ENCODE measurements at regions not wholly inside any gene's neighbourhood (a gene's known extent, or its start where the extent isn't known, plus 50 kb on each side); places are given as distances from the start of the nearest gene placed in this dataset.
"Not testable (repeated sequence)": the region's sequence is repeated elsewhere in the genome, so short reads cannot be mapped to it uniquely, and the experiment has no call there.

DNA sequence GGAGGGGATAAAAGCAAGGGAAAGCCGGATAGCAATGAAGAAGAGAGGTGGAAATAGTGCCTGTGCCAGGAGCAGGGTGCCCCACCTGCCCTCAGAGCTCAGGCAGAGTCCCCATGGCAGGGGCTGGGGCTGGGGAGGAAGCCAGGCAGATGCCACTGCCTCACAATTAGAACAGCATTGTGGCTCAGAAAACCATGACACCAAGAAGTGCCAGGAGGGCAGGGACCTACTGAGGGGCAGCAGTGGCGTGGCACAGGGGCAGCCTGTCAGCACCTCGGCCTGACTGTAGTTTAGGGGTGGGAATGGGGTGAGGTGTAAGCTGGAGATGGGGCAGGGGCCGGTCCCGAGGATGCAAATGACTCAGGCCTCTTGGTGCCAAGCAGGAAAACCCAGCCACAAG is 532.1 kb upstream of the B3GAT1 start:
- DNase-seq (ENCODE audit: low read depth in 2 of 2): no peak

DNA sequence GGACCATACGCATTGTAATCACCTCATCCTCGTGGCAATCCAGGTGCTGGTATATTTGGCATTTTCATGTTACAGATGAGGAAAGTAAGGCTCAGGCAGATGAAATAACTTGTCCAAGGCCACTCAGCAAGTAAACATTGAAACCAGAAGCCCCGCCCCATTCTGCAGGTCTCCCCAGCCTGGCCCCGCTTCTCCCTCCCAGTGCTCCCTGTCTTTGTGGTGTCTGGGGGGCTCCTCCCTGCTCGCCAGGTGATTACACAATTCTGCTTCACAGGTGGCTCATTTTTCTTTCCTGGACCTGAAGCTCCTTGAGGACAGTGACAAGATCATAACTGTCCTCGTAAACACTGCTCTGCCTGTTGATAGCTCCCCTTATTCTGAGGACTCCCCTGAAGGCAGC is 531.5 kb upstream of the B3GAT1 start:
- DNase-seq (ENCODE audit: low read depth in 2 of 2): no peak

DNA sequence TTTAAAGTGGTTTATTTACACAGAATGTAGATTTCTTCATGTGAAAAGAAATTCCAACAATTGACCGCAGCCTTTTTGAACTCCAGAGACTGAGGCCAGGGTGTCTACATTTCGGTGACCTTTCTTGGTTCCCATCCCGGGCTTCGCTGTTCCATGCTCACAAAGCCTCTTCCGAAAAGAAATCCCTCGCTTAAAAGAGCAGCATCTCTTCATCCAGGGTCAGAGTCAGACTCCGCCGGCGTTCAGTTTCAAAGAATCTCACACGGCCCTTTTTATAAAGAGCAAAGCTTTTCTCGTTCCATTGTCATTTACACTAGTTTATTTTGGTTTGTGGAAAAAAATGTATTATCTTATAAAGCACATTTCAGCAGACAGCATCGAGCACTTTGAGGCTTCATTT is 530.6 kb upstream of the B3GAT1 start:
- DNase-seq (ENCODE audit: low read depth in 2 of 2): no peak

DNA sequence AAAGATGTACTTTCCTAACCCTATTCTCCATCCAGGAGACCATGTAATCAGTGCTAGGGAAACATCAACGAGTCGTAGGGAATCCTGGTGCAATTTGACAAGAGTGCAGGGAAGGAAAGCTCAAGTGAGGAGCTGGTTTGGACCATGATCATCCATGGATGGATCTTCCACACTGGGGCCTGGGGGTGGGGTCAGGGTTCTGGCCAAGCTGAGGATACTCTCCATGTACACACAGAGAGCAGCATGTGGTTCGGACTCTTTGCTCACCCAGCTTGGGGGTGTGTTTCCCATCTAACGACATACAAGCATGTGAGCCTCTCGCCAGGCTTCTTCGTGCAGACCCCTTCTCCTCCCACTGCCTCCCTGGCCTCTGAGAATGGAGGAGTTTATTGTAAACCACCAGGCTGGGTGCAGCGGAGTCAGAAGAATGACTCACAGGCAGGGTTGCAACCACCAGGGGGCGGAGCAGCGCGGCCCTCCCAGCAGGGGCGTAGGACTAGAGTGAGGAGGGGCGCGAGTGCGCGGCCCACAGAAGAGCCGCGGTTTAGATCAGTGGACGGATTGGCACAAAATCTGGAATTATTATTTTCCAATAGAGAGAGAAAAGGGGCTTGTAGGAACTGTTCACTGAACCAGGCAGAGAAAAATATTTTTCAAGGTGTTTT is 530.0 kb upstream of the B3GAT1 start:
- DNase-seq (ENCODE audit: low read depth in 2 of 2): not testable (repeated sequence)

DNA sequence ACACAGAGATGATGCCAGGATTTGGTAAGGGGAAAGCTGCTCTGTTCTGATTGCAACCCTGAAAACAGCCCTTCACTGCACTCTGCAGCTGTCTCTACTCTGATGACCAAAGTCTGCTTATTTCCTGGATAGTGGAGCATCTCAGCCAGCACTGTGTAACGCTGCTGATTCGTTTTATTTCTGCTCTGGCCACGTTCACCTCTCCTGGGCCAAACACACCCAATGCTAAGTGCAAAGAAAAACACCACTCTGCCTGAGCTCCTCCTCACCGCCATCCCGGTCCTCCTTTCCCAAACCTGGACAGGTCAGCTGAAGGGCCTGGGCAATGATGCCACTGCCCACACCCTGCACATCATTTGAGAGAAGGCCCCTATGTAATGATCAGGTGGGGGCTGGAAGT is 529.3 kb upstream of the B3GAT1 start:
- DNase-seq (ENCODE audit: low read depth in 2 of 2): no peak

DNA sequence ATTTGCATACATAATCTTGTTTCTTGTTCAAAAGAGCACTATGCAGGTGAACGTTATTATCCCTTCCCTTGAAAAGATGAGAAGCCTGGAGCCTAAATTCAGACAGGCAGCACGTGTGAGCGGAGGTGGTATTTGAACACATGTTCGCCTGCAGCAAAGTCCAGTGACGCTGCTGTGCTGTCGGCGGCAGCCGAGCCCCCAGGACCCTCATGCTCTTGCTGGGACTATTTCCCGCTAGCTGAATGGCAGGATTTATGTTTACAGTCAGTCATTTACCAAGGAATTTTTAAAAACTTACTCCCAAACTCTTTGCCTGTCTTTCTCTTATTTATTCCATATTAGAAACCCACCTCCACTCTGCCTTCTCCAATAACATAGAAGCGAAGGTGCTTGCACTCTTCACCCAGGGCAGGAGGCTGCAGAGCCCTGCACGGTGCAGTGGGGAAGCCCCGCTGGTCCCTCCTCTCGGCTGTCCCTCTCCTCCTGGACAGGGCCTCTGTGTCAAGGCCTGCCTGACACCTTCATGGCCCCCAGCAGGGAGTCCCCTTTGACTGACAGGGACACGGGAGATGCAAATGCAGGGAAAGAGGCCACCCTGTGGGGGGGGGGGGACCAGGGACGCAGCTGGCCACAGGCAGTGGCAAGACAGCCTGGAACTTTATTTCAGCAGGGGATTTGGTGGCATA is 528.5 kb upstream of the B3GAT1 start:
- no peak for DNase-seq (ENCODE audit: low read depth in 2 of 2)

DNA sequence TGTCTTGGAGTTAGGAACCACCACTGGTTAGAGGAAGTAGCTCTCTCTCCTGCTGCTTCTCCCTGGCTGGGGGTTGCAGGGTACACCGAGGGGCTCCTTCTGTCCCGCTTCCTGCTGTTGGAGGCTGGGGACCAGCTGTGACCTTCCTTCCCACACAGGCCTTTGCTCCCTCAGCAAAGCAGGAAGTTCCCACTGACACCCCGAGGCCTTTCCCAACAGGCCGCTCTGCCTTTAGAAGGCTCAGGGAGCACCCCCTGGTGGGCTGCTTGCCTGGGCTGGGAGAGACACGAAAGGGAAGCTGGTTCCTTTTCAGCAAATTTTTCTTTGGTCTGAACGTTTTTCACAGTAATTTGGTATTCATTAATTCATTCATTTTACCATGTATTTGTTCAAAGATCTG is 527.9 kb upstream of the B3GAT1 start:
- DNase-seq (ENCODE audit: low read depth in 2 of 2): no peak

DNA sequence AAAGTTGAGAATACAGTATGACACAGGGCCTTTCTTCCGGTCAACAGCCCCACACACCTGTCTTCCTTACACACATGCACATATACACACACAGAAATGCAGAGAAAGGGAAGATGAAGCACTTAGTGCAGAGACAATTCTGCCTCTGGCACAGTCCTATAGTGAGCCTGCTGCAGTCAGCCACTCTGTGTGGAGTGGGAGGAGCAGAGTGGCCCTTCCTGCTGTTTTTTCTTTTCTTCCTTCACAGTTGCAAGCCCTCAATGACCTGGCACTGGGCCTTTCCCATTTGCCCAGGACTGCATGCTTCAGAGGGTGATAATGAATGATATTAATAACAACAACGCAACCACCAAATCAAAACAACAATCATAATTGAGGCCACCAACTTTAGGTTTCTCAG is 527.0 kb upstream of the B3GAT1 start:
- DNase-seq (ENCODE audit: low read depth in 2 of 2): no peak

DNA sequence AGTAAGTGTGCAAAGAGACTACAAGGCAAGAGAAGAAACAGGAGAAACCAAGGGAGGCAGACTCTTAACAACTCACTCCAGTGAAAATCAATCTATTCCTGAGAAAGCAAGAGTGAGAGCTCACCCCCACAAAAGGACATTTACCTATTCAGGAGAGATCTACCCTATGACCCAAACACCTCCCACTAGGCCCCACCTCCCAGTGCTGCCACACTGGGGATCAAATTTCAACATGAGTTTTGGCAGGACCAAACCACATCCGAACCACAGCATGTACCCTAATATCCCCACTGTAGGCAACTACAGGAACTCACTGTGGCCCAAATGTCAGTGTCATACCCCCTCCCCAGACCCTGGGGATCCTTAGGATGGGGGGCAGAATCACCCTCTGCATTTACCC is 526.2 kb upstream of the B3GAT1 start:
- DNase-seq (ENCODE audit: low read depth in 2 of 2): no peak

DNA sequence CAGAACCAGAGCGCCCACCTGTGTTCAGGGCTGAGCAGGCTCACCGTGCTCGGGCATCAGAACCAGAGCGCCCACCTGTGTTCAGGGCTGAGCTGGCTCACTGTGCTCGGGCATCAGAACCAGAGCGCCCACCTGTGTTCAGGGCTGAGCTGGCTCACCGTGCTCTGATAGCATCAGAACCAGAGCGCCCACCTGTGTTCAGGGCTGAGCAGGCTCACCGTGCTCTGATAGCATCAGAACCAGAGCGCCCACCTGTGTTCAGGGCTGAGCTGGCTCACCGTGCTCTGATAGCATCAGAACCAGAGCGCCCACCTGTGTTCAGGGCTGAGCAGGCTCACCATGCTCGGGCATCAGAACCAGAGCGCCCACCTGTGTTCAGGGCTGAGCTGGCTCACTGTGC is 525.2 kb upstream of the B3GAT1 start:
- DNase-seq (ENCODE audit: low read depth in 2 of 2): not testable (repeated sequence)

DNA sequence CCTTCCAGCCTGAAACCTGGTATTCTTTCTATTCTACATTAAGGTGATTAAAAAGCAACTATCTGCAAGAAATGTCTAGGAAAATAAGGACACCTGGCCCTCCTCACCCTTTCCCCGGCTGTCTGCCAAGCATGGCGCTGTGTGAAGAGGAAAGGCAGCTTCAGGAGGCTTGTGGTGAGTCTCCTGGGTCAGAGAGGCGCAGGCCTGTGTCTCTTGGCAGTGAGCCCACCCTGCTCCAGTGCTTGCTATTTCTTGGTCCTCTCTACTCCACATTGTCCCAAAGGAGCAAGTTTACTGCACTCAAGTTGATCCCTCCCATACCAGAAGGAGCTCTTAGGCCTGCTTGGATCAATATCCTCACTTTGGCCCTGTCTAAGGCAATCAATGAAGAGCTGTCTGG is 520.7 kb upstream of the B3GAT1 start:
- no peak for DNase-seq (ENCODE audit: low read depth in 2 of 2)

DNA sequence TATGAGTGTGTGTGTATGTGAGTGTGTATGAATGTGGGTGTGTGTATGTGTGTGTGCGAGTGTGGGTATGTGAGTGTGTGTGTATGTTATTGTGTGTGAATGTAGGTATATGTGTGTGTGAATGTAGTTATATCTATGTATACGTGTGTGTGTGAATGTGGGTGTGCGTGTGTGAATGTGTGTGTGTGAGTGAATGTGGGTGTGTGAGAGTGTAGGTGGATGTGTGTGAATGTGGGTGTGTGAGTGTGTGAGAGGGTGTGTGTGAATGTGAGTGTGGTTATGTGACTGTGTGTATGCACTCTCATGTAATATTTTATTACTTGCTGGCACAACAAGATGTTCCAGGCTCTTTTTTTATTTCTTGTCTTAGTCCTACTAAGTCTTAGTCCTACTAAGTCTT is 513.4 kb upstream of the B3GAT1 start:
- DNase-seq (ENCODE audit: low read depth in 2 of 2): no peak

DNA sequence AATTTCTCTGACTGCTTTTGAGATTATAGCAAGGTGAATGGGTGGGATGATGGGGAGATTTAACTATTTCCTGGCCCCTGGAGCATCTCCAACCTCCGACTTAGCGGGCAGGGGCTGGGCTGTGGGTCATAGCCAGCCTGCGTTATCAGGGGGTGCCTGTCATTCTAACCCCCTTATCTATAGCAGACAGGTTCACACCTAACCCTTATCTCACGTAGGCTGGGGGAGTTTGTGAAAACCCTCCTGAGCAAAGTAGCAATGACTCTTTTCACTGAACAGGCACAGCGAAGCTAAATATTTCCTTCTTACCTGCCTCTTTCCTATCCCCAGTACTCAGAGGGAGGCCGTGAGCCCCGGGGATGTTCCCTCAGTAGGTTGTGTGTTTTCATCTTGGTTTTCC is 511.4 kb upstream of the B3GAT1 start:
- no peak for DNase-seq (ENCODE audit: low read depth in 2 of 2)

DNA sequence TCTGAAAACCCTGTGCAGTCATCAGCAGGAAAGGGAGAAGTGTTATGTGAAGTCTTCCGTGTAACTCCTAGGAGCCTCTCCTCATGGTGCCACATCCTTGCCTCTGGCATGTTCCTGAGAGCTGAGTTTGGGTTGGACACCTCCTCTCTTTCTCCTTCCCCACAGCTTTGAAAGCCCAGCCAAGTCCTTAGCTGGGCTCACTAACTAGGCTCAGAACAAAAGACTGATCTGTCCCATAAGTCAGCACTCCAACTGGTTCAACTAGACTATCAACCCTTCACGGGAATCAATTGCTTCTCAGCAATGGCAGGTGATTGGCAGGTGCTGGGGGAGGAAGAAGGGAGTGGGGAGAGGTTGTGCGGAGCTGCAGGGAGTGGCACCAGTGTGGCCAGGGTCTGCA is 509.9 kb upstream of the B3GAT1 start:
- no peak for DNase-seq (ENCODE audit: low read depth in 2 of 2)

DNA sequence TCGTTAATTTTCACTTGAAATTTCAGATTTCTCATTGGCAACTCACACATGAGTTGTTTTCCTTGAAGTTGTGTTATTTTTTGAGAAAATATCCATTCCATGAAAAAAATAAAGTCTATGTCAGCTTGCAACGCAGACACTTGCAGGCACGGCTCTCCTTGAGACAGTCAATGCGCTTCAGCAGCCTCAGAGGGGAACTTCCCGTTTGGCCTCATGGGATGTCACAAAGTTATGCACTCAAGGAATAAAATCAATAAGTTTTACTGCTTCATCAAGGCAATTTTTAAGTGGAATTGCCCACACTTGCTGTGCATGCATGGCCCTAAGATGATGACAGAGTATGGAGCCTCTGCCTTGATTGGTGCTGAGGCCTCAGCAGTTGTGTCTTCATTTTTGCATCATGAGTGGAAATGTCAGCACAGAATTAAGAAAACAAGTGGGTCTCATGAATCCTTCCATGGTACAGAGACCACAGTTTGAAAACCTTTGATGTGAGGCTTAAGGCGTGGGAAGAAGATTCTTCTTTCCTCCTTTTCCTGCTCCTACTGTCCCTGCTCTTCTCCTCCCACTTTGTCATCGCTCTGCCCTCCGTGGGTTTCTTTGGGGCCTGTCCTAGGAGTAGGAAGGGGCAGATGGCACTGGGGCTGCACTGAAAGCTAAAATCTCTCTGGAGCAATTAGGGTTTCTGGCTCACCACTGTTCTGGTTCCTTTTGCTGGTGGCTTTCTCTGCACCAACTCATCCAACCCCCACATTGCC is 509.0 kb upstream of the B3GAT1 start:
- no peak for DNase-seq (ENCODE audit: low read depth in 2 of 2)

DNA sequence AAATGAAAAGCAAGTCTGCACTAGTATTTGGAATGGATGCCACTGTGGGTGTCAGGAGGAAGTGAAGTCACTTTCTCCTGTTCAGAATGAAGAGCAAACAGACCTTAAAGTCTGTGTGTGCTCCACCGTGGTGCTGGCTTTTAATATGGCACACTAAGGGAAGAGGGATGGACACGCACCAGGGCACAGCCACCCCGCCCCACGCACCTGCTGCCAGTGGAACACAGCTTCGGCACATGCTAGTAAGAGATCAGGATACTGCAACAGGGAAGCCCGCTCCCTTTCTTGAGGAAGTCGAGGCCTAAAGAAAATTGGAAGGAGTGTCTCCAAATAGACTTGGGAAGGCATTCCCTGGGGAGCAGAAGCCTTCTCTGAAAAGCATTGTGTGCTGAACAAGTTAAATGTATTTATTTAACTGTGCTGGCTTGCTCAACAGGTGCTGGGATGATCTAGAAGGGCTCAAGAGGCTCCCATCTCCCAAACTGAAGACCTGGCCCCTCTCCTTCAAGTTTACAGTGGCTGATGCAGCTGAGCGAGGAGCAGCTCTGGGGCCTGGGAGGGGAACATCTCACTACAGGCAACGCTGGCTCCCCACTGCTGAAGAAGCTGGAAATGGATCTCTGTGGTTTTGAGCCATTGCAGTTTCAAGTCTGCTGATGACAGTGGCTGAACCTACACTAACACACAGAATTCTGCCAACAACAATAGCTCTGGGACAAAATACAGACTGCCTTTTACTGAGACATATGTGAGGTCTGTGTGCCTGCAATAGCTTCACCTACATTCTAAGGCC is 504.6 kb upstream of the B3GAT1 start:
- DNase-seq (ENCODE audit: low read depth in 2 of 2): no peak

DNA sequence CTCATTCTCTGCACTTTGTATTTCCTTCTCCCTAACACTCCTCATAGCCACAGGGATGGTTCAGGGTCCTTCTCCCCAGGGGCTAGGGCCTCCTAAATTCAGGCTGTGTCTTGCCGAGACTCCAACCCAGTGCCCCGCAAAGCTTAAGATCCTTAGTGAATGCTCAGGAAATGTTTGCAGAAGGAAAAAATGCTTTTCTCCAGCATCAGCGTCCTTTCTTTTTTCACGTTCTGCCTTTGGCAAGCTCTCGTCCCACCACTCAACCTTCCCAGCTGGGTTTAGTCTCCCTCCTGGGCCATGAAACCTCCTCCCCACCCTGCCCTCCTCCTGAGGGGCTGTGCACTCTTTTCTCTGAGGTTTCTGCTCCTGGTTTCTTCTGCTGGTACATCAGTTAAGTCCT is 503.8 kb upstream of the B3GAT1 start:
- DNase-seq (ENCODE audit: low read depth in 2 of 2): no peak

DNA sequence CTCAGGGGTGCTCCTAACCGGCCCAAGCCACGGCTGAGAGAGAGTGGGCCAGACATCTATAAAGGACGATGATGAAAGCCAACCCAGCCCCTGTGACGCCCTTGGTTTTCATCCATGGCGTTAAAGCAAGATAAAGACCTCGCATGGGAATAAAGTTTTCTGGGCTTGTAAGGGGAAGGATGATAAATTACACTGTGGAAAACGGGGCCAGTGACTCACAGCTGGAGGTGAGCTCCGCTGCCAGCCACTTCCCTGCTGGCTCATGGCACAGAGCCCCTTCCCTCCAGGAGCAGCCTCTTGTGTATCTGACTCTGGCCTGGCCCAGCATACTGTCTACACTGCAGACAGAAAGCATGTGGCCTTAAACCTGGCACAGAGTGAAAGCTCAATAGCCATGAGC is 503.2 kb upstream of the B3GAT1 start:
- no peak for DNase-seq (ENCODE audit: low read depth in 2 of 2)

DNA sequence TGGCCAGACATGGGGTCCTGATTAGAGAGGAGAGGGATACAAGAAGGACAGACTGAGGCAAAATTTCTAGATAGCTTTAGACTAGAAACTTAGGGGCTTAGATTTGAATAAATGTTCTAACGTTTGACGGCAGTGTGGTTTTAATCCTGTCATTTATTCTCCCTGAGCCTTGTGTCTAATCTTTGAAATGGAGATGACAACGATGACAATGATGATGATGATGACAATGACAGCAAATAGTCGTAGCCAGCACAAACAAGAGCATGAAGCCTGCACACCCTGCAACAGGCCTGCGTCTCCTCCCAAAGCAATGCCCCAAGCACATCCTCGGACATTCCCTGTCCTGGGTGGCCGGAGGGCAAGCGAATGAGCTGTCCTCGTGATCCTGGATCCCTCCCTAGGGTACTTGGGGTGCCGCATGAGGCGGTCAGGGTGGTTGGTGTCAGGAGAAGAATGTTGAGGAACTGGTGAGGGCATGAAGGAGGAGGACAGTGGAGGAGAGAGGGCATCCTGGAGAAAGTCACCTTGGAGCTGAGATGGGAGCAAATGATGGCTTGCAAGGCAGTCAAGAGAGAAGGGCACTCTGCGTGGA is 502.1 kb upstream of the B3GAT1 start:
- DNase-seq (ENCODE audit: low read depth in 2 of 2): no peak

DNA sequence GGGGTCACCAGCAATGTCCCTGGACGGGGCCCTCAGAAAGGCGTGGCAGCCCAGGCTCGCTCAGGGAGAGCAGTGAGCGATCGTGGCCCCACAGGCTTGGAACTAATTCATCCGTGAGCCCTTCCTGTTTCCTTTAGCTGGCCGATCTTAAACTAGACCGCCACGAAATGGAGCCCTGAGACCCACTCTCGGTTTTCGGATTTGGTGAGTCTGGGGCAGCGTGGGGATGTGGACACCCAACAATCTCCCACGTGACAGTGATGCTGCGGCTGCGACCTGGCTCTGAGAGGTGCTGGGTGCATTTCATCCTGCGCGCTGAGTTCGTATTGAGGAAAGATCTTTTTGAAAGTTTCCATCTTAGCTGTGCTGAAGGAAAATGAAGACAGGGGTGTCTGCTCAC is 501.3 kb upstream of the B3GAT1 start:
- no peak for DNase-seq (ENCODE audit: low read depth in 2 of 2)

DNA sequence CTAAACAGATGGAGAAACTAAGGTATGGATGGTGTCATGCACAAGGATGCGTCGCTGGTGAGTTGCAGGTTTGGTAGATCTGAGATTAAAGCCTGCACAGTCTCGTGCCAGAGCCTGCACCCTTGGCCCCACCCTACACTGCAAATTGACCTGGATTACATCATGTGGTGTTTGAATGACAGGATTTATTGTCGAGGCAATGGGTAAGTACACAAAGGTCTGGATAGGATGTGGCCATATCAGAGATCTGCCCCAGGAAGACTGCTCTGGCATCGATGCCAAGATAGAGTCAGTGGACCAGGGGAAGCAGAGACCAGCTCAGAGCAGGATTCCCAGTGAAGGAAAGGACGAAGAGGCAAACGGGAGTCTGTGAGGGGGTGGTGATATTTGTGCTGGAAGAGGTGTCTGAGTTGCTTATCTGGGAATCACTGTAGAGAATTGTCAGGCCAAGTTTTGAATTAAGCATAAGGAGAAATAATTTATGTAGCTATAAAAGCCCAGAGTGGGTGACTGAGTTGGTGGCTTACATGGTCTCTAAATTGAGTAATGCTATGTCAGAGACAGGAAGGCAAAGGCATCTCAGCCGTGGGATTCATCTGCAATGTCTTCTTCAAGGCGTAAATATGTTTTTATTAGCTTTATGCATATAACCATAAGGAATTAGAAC is 499.6 kb upstream of the B3GAT1 start:
- DNase-seq (ENCODE audit: low read depth in 2 of 2): no peak

Measured in fibroblast of skin of left quadriceps (primary cell).